K562 (cell line): ENCODE measurements at regions not wholly inside any gene's neighbourhood (a gene's known extent, or its start where the extent isn't known, plus 50 kb on each side); places are given as distances from the start of the nearest gene placed in this dataset.

Experiments
- ATAC-seq: fragments of 200-7000 bp; cut with Tn5 transposase; 3 replicates; pipeline ENCODE4 v1.9.1; 2020; ENCODE audit warnings: moderate library complexity
- BruUV-seq: library from RNA; stranded (reverse); fragments of 400-500 nt; replicated peaks from 2 replicates; lab custom pipeline; 2021; lab: Mats Ljungman, UMichigan
- CTCF ChIA-PET: fragments of 300-600 bp; formaldehyde crosslinking; extraction: SDS; loops from one replicate; lab custom pipeline; 2021; ENCODE audit warnings: low intra/inter-chr PET ratio; lab: Yijun Ruan, JAX
- POLR2A ChIA-PET: fragments of 300-600, 350-650 bp; sonication (Branson Sonifier 250); formaldehyde crosslinking; extraction: SDS; loops from one replicate; lab custom pipeline; 2021; ENCODE audit warnings: antibody characterized with exemption, inconsistent platforms; lab: Yijun Ruan, JAX
- DNase-seq, 4 experiments: peaks; one replicate each; pipeline versions ENCODE4 v3.0.0 to v3.0.0-alpha.2; 2011 to 2018; ENCODE audit warnings: low spot score in 3 of 4, mixed read lengths in 3 of 4; ENCODE audit errors: extremely low read depth in 1 of 4
- FAIRE-seq: peaks from 2 replicates; lab custom pipeline; 2011; peaks lifted over from hg19 to GRCh38; lab: Jason Lieb, UNC
- H2AFZ ChIP-seq: 2 replicates; pipeline ENCODE4 v1.6.0; 2011; ENCODE audit warnings: low read depth, low read length, control low read depth, inconsistent platforms
- H3K27ac ChIP-seq: fragments of 200-600 bp; 3 replicates; pipeline ENCODE4 v1.8.0; 2011; ENCODE audit warnings: low read depth, mild to moderate bottlenecking, control low read depth, inconsistent platforms, low read length, moderate library complexity, mixed read lengths; ENCODE audit errors: extremely low read depth
- H3K27me3 ChIP-seq, 2 experiments: fragments of 300-600 bp in 1 of 2; 2 replicates in 1 of 2; 3 replicates in 1 of 2; pipeline versions ENCODE4 v1.6.0 to v1.8.0; 2011; ENCODE audit warnings: inconsistent platforms in 2 of 2, low read length in 2 of 2, mild to moderate bottlenecking in 1 of 2, mixed read lengths in 1 of 2, moderate library complexity in 1 of 2; ENCODE audit not compliant: control insufficient read depth in 2 of 2, insufficient read depth in 2 of 2
- H3K36me3 ChIP-seq: fragments of 300-600 bp; 3 replicates; pipeline ENCODE4 v1.8.0; 2011; ENCODE audit warnings: mild to moderate bottlenecking, low read length, inconsistent platforms; ENCODE audit not compliant: control insufficient read depth, insufficient read depth
- H3K4me1 ChIP-seq, 2 experiments: fragments of 200-600 bp in 1 of 2; replicated peaks in 1 of 2; 2 replicates in 1 of 2; 3 replicates in 1 of 2; pipeline versions ENCODE4 v1.5.1 to v1.8.0; 2011; ENCODE audit warnings: inconsistent platforms in 2 of 2, low read length in 2 of 2, mild to moderate bottlenecking in 1 of 2, mixed read lengths in 1 of 2, moderate library complexity in 1 of 2; ENCODE audit not compliant: control insufficient read depth in 2 of 2, insufficient read depth in 2 of 2
- H3K4me2 ChIP-seq: 2 replicates; pipeline ENCODE4 v1.6.1; 2011; ENCODE audit warnings: low read length, control low read depth, inconsistent platforms, mixed read lengths; ENCODE audit not compliant: insufficient read depth
- H3K4me3 ChIP-seq: fragments of 200-600 bp; sonication (generic), shearing (Covaris generic); 2 replicates; pipeline ENCODE4 v1.5.1; 2016; ENCODE audit warnings: control low read depth, inconsistent platforms
- H3K79me2 ChIP-seq: fragments of 200-600 bp; 3 replicates; pipeline ENCODE4 v1.8.0; 2011; ENCODE audit warnings: low read length, inconsistent platforms; ENCODE audit not compliant: control insufficient read depth, insufficient read depth
- H3K9ac ChIP-seq, 2 experiments: 2 replicates each; pipeline versions ENCODE4 v1.6.0 to v1.6.1; 2011; ENCODE audit warnings: low read depth in 2 of 2, low read length in 2 of 2, control low read depth in 1 of 2, inconsistent platforms in 1 of 2, mild to moderate bottlenecking in 1 of 2, mixed read lengths in 1 of 2; ENCODE audit not compliant: insufficient read depth in 1 of 2
- H3K9me1 ChIP-seq: one replicate; pipeline ENCODE4 v1.6.0; 2011; ENCODE audit warnings: inconsistent platforms, mild to moderate bottlenecking, low read length, moderate library complexity; ENCODE audit not compliant: control insufficient read depth, insufficient read depth
- H3K9me3 ChIP-seq: replicated peaks from 2 replicates; pipeline ENCODE4 v1.5.1; 2011; ENCODE audit warnings: low read depth, low read length, inconsistent platforms; ENCODE audit not compliant: control insufficient read depth, insufficient read depth
- H4K20me1 ChIP-seq: replicated peaks from 2 replicates; pipeline ENCODE4 v1.6.1; 2011; ENCODE audit warnings: low read length, inconsistent platforms, mixed read lengths; ENCODE audit not compliant: control insufficient read depth, insufficient read depth
- CSDE1 ChIP-seq, 2 experiments: fragments of 450-650 bp; IDR thresholded peaks; 2 replicates each; pipeline ENCODE4 v1.6.1; 2016; ENCODE audit warnings: mild to moderate bottlenecking in 1 of 2
- ZBTB7A ChIP-seq: IDR thresholded peaks from 2 replicates; pipeline ENCODE4 v1.6.1; 2011; ENCODE audit warnings: low read depth, mild to moderate bottlenecking, low read length, moderate library complexity, borderline replicate concordance; ENCODE audit not compliant: control insufficient read depth
- ZNF347 ChIP-seq: fragments of 450-650 bp; formaldehyde crosslinking; IDR thresholded peaks from 2 replicates; pipeline ENCODE4 v1.4.0; 2020; ENCODE audit warnings: low read depth, mild to moderate bottlenecking, moderate library complexity
- WGBS: fragments of 100-300 bp; shearing (Covaris generic); methylation state at CpG from one replicate; pipeline ENCODE4 v1.1.6; 2016; ENCODE audit warnings: low coverage, mixed read lengths; ENCODE audit not compliant: insufficient coverage; ENCODE audit errors: missing lambda C conversion rate; 5-methylcytosine and 5-hydroxymethylcytosine counted together
- in situ Hi-C: fragments of 300-500 bp; cut with MboI; formaldehyde crosslinking; loops from 4 replicates; pipeline ENCODE4 v1.15.0; 2018; ENCODE audit warnings: inconsistent platforms, mixed read lengths
- intact Hi-C: fragments of 100-400 bp; cut with micrococcal nuclease; formaldehyde crosslinking; loops from 2 replicates; pipeline ENCODE4 v1.14.2; 2022
- TF ChIP-seq, protein P1 (sequence below), 2 experiments: fragments of 450-650 bp; IDR thresholded peaks; 2 replicates each; pipeline ENCODE4 v1.6.1; 2016
- TF ChIP-seq, protein P2 (sequence below): fragments of 450-650 bp; formaldehyde crosslinking; IDR thresholded peaks from 2 replicates; pipeline ENCODE4 v1.4.0; 2020; ENCODE audit warnings: mild to moderate bottlenecking, mixed read lengths
- TF ChIP-seq, protein P3 (sequence below), 2 experiments: fragments of 450-650 bp in 1 of 2; sonication (generic) in 1 of 2; formaldehyde crosslinking in 1 of 2; IDR thresholded peaks in 1 of 2; conservative IDR thresholded peaks in 1 of 2; 2 replicates each; pipeline versions ENCODE4 v1.6.1 to v1.8.1; 2016 to 2023; ENCODE audit warnings: mild to moderate bottlenecking in 2 of 2, moderate library complexity in 2 of 2, inconsistent platforms in 1 of 2, missing genetic modification reagents in 1 of 2

DNA sequence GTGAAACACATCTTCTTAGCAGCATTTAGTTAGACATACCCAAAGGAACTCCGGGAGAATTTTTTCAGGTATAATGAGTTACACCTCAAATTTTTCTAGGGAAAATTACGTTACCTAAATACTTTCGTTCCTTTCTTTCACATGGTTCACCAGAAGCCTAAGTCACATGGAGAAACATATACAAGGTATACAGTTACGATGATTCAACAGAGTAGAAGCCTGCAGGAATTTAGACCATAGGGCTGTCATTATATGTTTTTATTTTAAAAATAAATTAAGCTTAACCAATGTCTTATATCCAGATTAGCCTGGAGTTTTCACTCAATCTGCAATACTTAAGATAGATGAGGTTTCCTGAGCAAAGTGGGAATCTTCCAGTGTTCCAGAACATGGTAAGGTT is 549.5 kb upstream of the JARID2 start:
- no peak overlapping the region for H2AFZ ChIP-seq
- peaks cover 16% of the 10 kb centered on the region for H3K9me3 ChIP-seq
- no peak for ATAC-seq
- no peaks in the 10 kb centered on the region for H3K9me1 ChIP-seq
- FAIRE-seq = no peak
- H3K27ac ChIP-seq = no peak overlapping the region
- ChIA-PET POLR2A (interaction anchor here (0.6 kb wide), 1 partner anchor 295 kb away, joined by 3 read pairs; no protein-coding TSS in a partner anchor), CTCF (no interaction called here)
- H3K36me3 ChIP-seq = no peaks in the 10 kb centered on the region
- no peak overlapping the region for H3K4me2 ChIP-seq
- peaks cover 4 to 18% of the 10 kb centered on the region in 2 experiments; a peak in 4 of 5 replicates for H3K4me1 ChIP-seq
- 85% methylated on average over 4 of the region's 4 CpGs for WGBS
- H3K4me3 ChIP-seq = no peak overlapping the region
- H3K27me3 ChIP-seq = no peaks in the 10 kb centered on the region
- TF ChIP-seq ZNF347 (CRISPR knock-in tag) (no peak), CSDE1 (IDR thresholded peaks at IDR 0.05) (no peak)
- TF ChIP-seq, protein P1, sequence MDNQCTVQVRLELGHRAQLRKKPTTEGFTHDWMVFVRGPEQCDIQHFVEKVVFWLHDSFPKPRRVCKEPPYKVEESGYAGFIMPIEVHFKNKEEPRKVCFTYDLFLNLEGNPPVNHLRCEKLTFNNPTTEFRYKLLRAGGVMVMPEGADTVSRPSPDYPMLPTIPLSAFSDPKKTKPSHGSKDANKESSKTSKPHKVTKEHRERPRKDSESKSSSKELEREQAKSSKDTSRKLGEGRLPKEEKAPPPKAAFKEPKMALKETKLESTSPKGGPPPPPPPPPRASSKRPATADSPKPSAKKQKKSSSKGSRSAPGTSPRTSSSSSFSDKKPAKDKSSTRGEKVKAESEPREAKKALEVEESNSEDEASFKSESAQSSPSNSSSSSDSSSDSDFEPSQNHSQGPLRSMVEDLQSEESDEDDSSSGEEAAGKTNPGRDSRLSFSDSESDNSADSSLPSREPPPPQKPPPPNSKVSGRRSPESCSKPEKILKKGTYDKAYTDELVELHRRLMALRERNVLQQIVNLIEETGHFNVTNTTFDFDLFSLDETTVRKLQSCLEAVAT (IDR thresholded peaks at IDR 0.05) = no peak
- BruUV-seq = no TSS peak
- H4K20me1 ChIP-seq = no peaks in the 10 kb centered on the region
- H3K9ac ChIP-seq = no peak overlapping the region
- no peak for DNase-seq
- no peaks in the 10 kb centered on the region for H3K79me2 ChIP-seq
- intact Hi-C loops (no loop called here), in situ Hi-C loops (no loop called here)

DNA sequence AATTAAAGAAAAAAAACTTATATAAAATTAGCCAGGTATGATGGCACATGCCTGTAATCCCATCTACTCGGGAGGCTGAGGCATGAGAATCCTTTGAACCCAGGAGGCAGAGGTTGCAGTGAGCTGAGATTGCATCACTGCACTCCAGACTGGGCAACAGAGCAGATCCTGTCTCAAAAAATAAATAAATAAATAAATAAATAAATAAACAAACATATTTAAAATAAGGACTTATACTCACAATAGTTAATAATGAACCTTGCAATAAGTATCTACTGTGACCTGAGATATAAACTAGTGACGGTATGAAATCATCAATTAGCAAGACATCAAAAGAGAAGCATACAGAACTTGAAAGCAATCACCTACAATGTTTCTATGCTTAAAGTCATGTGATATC is 548.4 kb upstream of the JARID2 start:
- no peak for TF ChIP-seq ZBTB7A
- TF ChIP-seq, protein P2, sequence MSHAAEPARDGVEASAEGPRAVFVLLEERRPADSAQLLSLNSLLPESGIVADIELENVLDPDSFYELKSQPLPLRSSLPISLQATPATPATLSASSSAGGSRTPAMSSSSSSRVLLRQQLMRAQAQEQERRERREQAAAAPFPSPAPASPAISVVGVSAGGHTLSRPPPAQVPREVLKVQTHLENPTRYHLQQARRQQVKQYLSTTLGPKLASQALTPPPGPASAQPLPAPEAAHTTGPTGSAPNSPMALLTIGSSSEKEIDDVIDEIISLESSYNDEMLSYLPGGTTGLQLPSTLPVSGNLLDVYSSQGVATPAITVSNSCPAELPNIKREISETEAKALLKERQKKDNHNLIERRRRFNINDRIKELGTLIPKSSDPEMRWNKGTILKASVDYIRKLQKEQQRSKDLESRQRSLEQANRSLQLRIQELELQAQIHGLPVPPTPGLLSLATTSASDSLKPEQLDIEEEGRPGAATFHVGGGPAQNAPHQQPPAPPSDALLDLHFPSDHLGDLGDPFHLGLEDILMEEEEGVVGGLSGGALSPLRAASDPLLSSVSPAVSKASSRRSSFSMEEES (CRISPR knock-in tag) = peak; percentile 42
- TF ChIP-seq, protein P3, sequence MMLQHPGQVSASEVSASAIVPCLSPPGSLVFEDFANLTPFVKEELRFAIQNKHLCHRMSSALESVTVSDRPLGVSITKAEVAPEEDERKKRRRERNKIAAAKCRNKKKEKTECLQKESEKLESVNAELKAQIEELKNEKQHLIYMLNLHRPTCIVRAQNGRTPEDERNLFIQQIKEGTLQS (IDR thresholded peaks at IDR 0.05) = peak; percentile 31
- TF ChIP-seq, protein P3 (CRISPR knock-in tag; conservative IDR thresholded peaks at IDR 0.05) = no peak
- H3K27me3 ChIP-seq = no peaks in the 10 kb centered on the region
- intact Hi-C loops = no loop called here
- no TSS peak for BruUV-seq
- WGBS = 86% methylated on average over 2 of the region's 2 CpGs
- no peaks in the 10 kb centered on the region for H3K79me2 ChIP-seq
- in situ Hi-C loops = no loop called here
- POLR2A ChIA-PET = no interaction called here
- no peak for DNase-seq
- CTCF ChIA-PET = no interaction called here
- no peak overlapping the region for H3K9ac ChIP-seq
- H2AFZ ChIP-seq = no peak overlapping the region
- H3K4me2 ChIP-seq = no peak overlapping the region
- H3K4me1 ChIP-seq = peaks cover 4 to 23% of the 10 kb centered on the region in 2 experiments; a peak in 4 of 5 replicates
- no peak for ATAC-seq
- no peaks in the 10 kb centered on the region for H3K9me1 ChIP-seq
- no peaks in the 10 kb centered on the region for H3K36me3 ChIP-seq
- H3K4me3 ChIP-seq = no peak overlapping the region
- peaks cover 16% of the 10 kb centered on the region for H3K9me3 ChIP-seq
- no peak for FAIRE-seq
- H3K27ac ChIP-seq = no peak overlapping the region
- no peaks in the 10 kb centered on the region for H4K20me1 ChIP-seq
